Astrocyte (in vitro differentiated cells and primary cell): ENCODE measurements at regions not wholly inside any gene's neighbourhood (a gene's known extent, or its start where the extent isn't known, plus 50 kb on each side); places are given as distances from the start of the nearest gene placed in this dataset.

ENCODE experiments used
- DNase-seq: peaks from one replicate; pipeline ENCODE4 v3.0.0-alpha.2; 2010; ENCODE audit warnings: low read depth
- FAIRE-seq: peaks from 2 replicates; lab custom pipeline; 2011; peaks lifted over from hg19 to GRCh38; lab: Jason Lieb, UNC
- H2AFZ ChIP-seq: 2 replicates; pipeline ENCODE4 v1.6.0; 2012; ENCODE audit warnings: low read depth, low read length, inconsistent platforms
- H3K27ac ChIP-seq: 2 replicates; pipeline ENCODE4 v1.5.1; 2011; ENCODE audit warnings: low read depth, low read length, inconsistent platforms
- H3K27me3 ChIP-seq: 2 replicates; pipeline ENCODE4 v1.6.0; 2011; ENCODE audit warnings: low read length, inconsistent platforms; ENCODE audit not compliant: insufficient read depth
- H3K36me3 ChIP-seq: 2 replicates; pipeline ENCODE4 v1.5.1; 2011; ENCODE audit warnings: low read length, inconsistent platforms; ENCODE audit not compliant: insufficient read depth
- H3K4me1 ChIP-seq: 2 replicates; pipeline ENCODE4 v1.5.1; 2011; ENCODE audit warnings: low read length, inconsistent platforms; ENCODE audit not compliant: insufficient read depth
- H3K4me2 ChIP-seq: 2 replicates; pipeline ENCODE4 v1.6.0; 2012; ENCODE audit warnings: low read length, inconsistent platforms
- H3K4me3 ChIP-seq: 2 replicates; pipeline ENCODE4 v1.5.1; 2011; ENCODE audit warnings: low read depth, mild to moderate bottlenecking, low read length, inconsistent platforms; ENCODE audit not compliant: insufficient read depth
- H3K79me2 ChIP-seq: 2 replicates; pipeline ENCODE4 v1.6.0; 2012; ENCODE audit warnings: mild to moderate bottlenecking, low read length, inconsistent platforms; ENCODE audit not compliant: insufficient read depth
- H3K9ac ChIP-seq: 2 replicates; pipeline ENCODE4 v1.6.0; 2012; ENCODE audit warnings: mild to moderate bottlenecking, low read length, inconsistent platforms
- H3K9me3 ChIP-seq: 2 replicates; pipeline ENCODE4 v1.5.1; 2012; ENCODE audit warnings: low read depth, mild to moderate bottlenecking, low read length, inconsistent platforms; ENCODE audit not compliant: insufficient read depth
- H4K20me1 ChIP-seq: 2 replicates; pipeline ENCODE4 v1.6.0; 2012; ENCODE audit warnings: low read length, inconsistent platforms; ENCODE audit not compliant: insufficient read depth
- H3K27ac Mint-ChIP-seq: one replicate; pipeline ENCODE4 v1.8.0; 2021; ENCODE audit warnings: mild to moderate bottlenecking, mixed read lengths; ENCODE audit not compliant: unreplicated experiment
- H3K27me3 Mint-ChIP-seq: one replicate; pipeline ENCODE4 v1.8.0; 2021; ENCODE audit warnings: low read depth, mixed read lengths; ENCODE audit not compliant: unreplicated experiment
- H3K36me3 Mint-ChIP-seq: one replicate; pipeline ENCODE4 v1.8.0; 2021; ENCODE audit warnings: low read depth, mixed read lengths; ENCODE audit not compliant: unreplicated experiment
- H3K4me1 Mint-ChIP-seq: one replicate; pipeline ENCODE4 v1.8.0; 2021; ENCODE audit warnings: low read depth, mixed read lengths; ENCODE audit not compliant: unreplicated experiment
- H3K4me3 Mint-ChIP-seq: one replicate; pipeline ENCODE4 v1.8.0; 2021; ENCODE audit warnings: mild to moderate bottlenecking, moderate library complexity, mixed read lengths; ENCODE audit not compliant: unreplicated experiment
- H3K9me3 Mint-ChIP-seq: one replicate; pipeline ENCODE4 v1.8.0; 2021; ENCODE audit warnings: mild to moderate bottlenecking, mixed read lengths; ENCODE audit not compliant: unreplicated experiment
- EZH2 ChIP-seq: IDR thresholded peaks from 2 replicates; pipeline ENCODE4 v1.6.1; 2012; ENCODE audit warnings: mild to moderate bottlenecking, low read length, inconsistent platforms; ENCODE audit not compliant: insufficient read depth
- TF ChIP-seq, protein P1 (sequence below): IDR thresholded peaks from 2 replicates; pipeline ENCODE4 v1.5.1; 2011; ENCODE audit warnings: low read depth, mild to moderate bottlenecking, inconsistent platforms, low read length, moderate library complexity; ENCODE audit not compliant: insufficient read depth

DNA sequence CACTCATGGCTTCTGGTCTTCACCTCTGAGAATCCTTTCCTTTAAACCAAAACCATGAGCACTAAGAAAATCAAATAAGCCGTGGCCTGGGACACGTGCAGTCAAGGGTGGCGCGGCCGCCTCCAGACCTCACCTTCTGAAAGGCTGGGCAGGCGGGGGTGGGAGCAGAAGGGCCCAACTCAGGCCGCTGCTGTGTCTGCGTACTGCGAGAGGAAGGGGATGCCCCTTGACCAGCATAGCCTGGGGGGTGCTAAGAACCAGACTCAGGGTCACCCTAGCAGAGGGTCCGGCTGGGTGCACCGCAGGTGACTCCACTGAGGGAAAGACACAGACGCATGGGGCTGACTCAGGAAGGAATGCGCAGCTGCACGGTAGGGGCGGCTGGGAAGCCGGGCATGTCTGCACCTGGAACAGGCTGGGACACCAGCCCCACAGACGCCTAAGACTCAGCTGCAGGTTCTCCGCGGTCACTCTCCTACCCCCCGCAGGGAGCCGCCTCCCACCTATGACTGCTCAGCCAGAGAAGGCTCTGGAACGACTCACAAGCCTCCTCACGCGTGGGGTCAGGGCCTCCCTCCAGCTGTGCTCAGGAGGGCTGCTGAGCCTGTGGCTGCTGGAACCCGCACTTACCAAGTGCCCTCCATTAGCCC is 432.4 kb upstream of the MYT1L start:
- no peak overlapping the region for H3K27ac Mint-ChIP-seq
- FAIRE-seq (no peak), DNase-seq (no peak)

DNA sequence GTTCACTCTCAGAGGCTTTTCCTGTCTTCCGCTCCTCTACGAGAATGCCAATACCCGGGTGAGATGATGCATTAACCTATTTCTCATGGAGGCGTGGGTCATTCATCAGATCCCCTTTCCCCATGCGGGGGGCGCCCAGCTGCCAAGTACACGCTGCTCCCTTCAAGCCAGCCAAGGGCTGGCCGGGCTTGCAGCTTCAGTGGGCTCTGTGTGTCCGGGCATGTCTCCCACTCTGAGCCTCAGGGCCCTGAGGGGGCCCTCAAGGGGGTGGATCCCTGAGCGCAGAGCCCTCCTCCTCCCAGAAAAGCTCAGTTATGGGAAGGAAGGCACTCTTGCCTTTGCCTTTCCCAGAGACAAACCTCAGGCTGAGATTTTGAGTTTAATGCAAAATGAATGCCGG is 431.8 kb upstream of the MYT1L start:
- no peaks in the 10 kb centered on the region for H3K4me1 ChIP-seq
- H3K36me3 Mint-ChIP-seq, result no peaks in the 10 kb centered on the region
- no peak overlapping the region for H3K4me2 ChIP-seq
- peaks cover 16% of the 10 kb centered on the region for H3K27me3 Mint-ChIP-seq
- peaks cover 13% of the 10 kb centered on the region for H3K9me3 Mint-ChIP-seq
- peaks cover 10% of the 10 kb centered on the region for H3K4me1 Mint-ChIP-seq
- H3K27ac Mint-ChIP-seq, result no peak overlapping the region
- no peaks in the 10 kb centered on the region for H3K79me2 ChIP-seq
- H3K36me3 ChIP-seq, result no peaks in the 10 kb centered on the region
- no peak overlapping the region for H2AFZ ChIP-seq
- H3K9me3 ChIP-seq, result peaks cover 19% of the 10 kb centered on the region
- no peak overlapping the region for H3K4me3 Mint-ChIP-seq
- no peaks in the 10 kb centered on the region for H4K20me1 ChIP-seq
- no peak overlapping the region for H3K4me3 ChIP-seq
- no peak overlapping the region for H3K27ac ChIP-seq
- H3K27me3 ChIP-seq, result no peaks in the 10 kb centered on the region
- H3K9ac ChIP-seq, result no peak overlapping the region
- no peak for TF ChIP-seq EZH2
- TF ChIP-seq, protein P1, sequence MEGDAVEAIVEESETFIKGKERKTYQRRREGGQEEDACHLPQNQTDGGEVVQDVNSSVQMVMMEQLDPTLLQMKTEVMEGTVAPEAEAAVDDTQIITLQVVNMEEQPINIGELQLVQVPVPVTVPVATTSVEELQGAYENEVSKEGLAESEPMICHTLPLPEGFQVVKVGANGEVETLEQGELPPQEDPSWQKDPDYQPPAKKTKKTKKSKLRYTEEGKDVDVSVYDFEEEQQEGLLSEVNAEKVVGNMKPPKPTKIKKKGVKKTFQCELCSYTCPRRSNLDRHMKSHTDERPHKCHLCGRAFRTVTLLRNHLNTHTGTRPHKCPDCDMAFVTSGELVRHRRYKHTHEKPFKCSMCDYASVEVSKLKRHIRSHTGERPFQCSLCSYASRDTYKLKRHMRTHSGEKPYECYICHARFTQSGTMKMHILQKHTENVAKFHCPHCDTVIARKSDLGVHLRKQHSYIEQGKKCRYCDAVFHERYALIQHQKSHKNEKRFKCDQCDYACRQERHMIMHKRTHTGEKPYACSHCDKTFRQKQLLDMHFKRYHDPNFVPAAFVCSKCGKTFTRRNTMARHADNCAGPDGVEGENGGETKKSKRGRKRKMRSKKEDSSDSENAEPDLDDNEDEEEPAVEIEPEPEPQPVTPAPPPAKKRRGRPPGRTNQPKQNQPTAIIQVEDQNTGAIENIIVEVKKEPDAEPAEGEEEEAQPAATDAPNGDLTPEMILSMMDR, result no peak
- DNase-seq (no peak), FAIRE-seq (no peak)

More for the DNA sequence above, 432.4 kb upstream of the MYT1L start:
- H3K4me1 Mint-ChIP-seq, result peaks cover 10% of the 10 kb centered on the region
- H2AFZ ChIP-seq, result no peak overlapping the region
- no peak overlapping the region for H3K4me3 Mint-ChIP-seq
- H4K20me1 ChIP-seq, result no peaks in the 10 kb centered on the region
- peaks cover 19% of the 10 kb centered on the region for H3K9me3 ChIP-seq
- no peak overlapping the region for H3K4me2 ChIP-seq
- no peaks in the 10 kb centered on the region for H3K27me3 ChIP-seq
- H3K9ac ChIP-seq, result no peak overlapping the region
- H3K36me3 Mint-ChIP-seq, result no peaks in the 10 kb centered on the region
- no peaks in the 10 kb centered on the region for H3K79me2 ChIP-seq
- peaks cover 16% of the 10 kb centered on the region for H3K27me3 Mint-ChIP-seq
- H3K27ac ChIP-seq, result no peak overlapping the region
- peaks cover 14% of the 10 kb centered on the region for H3K9me3 Mint-ChIP-seq
- no peak overlapping the region for H3K4me3 ChIP-seq
- H3K4me1 ChIP-seq, result no peaks in the 10 kb centered on the region
- TF ChIP-seq, protein P1, result no peak
- no peak for TF ChIP-seq EZH2
- no peaks in the 10 kb centered on the region for H3K36me3 ChIP-seq

DNA sequence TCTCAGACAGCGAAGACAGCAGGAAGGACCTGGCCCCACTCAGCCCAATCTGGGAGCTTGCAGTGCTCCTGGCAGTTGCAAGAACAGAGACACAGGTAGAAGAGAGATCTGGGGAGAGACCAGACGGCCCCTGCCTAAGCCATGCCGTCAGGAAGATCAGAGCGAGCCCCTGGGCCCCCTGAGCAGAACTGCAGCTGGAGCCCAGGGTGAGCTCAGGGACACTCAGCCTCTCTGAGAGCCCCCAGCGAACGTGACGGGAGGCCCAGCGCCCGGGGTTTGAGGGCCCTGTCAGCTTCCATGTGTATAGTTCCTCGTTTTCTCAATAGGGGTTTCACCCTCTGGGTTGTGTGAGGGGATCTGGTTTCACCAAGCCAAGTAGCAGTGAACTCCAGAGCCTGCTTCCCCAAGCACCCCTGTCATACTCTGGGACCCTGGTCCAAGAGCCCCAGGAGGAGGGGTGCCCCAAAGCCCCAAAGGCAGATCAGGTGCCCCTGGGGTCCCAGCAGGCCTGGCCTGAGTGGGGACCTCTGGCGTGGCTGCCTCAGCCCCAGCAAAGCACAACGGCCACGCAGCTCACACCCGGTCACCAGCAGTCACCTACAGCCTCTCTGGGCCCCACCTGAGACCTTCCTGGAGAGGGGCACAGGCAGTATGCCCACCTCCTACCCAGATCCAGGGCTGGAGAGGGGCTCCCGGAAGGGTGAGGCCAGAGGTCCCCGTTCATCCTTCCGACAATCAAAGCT is 431.3 kb upstream of the MYT1L start:
- H3K27me3 ChIP-seq, result no peaks in the 10 kb centered on the region
- no peaks in the 10 kb centered on the region for H3K36me3 ChIP-seq
- no peak overlapping the region for H3K4me2 ChIP-seq
- TF ChIP-seq, protein P1, result no peak
- no peak for TF ChIP-seq EZH2
- Mint-ChIP-seq H3K27me3 (peaks cover 21% of the 10 kb centered on the region), H3K4me1 (peaks cover 10% of the 10 kb centered on the region), H3K9me3 (peaks cover 13% of the 10 kb centered on the region), H3K27ac (no peak overlapping the region), H3K36me3 (no peaks in the 10 kb centered on the region), H3K4me3 (no peak overlapping the region)
- H2AFZ ChIP-seq, result no peak overlapping the region
- no peak overlapping the region for H3K4me3 ChIP-seq
- DNase-seq, result no peak
- no peaks in the 10 kb centered on the region for H3K4me1 ChIP-seq
- H3K9me3 ChIP-seq, result peaks cover 15% of the 10 kb centered on the region
- no peak overlapping the region for H3K27ac ChIP-seq
- no peaks in the 10 kb centered on the region for H3K79me2 ChIP-seq
- no peak for FAIRE-seq
- H4K20me1 ChIP-seq, result no peaks in the 10 kb centered on the region
- H3K9ac ChIP-seq, result no peak overlapping the region
